Lung (tissue), 11 donors: ENCODE measurements at regions not wholly inside any gene's neighbourhood (a gene's known extent, or its start where the extent isn't known, plus 50 kb on each side); places are given as distances from the start of the nearest gene placed in this dataset.

Experiments
- ATAC-seq: fragments of 200-7000 bp; cut with Tn5 transposase; one replicate; pipeline ENCODE4 v1.9.1; 2020; ENCODE audit warnings: moderate number of reproducible peaks; ENCODE audit not compliant: insufficient read depth, low FRiP score
- DNase-seq, 3 donors: peaks; one replicate each; pipeline ENCODE4 v3.0.0-alpha.2; 2013 to 2017
- H3K27ac ChIP-seq, 2 donors: one replicate each; pipeline ENCODE4 v1.5.1; 2013; ENCODE audit warnings: mild to moderate bottlenecking in 2 of 2, moderate library complexity in 2 of 2, control low read depth in 1 of 2, inconsistent platforms in 1 of 2, low read depth in 1 of 2, low read length in 1 of 2
- H3K27me3 ChIP-seq, 3 donors: one replicate each; pipeline ENCODE4 v1.5.1; 2013; ENCODE audit warnings: low read length in 2 of 3; ENCODE audit not compliant: control insufficient read depth in 3 of 3, insufficient read depth in 3 of 3
- H3K36me3 ChIP-seq, 4 donors: one replicate each; pipeline ENCODE4 v1.5.1; 2013; ENCODE audit warnings: low read length in 4 of 4, mild to moderate bottlenecking in 1 of 4, moderate library complexity in 1 of 4; ENCODE audit not compliant: control insufficient read depth in 4 of 4, insufficient read depth in 4 of 4
- H3K4me1 ChIP-seq, 5 donors: one replicate each; pipeline ENCODE4 v1.5.1; 2013; ENCODE audit warnings: low read length in 5 of 5, mild to moderate bottlenecking in 2 of 5, moderate library complexity in 1 of 5; ENCODE audit not compliant: control insufficient read depth in 5 of 5, insufficient read depth in 5 of 5
- H3K4me3 ChIP-seq: one replicate; pipeline ENCODE4 v1.5.1; 2013; ENCODE audit warnings: mild to moderate bottlenecking, control low read depth, moderate library complexity
- H3K9ac ChIP-seq, 2 donors: one replicate each; pipeline ENCODE4 v1.5.1; 2013; ENCODE audit warnings: low read length in 2 of 2, control low read depth in 1 of 2; ENCODE audit not compliant: insufficient read depth in 1 of 2
- H3K9me3 ChIP-seq, 4 donors: one replicate each; pipeline ENCODE4 v1.5.1; 2013; ENCODE audit warnings: low read length in 3 of 4, mild to moderate bottlenecking in 1 of 4, moderate library complexity in 1 of 4; ENCODE audit not compliant: control insufficient read depth in 4 of 4, insufficient read depth in 3 of 4
- CTCF ChIP-seq: IDR thresholded peaks from 2 replicates; pipeline ENCODE4 v1.5.1; 2012; ENCODE audit warnings: mild to moderate bottlenecking; ENCODE audit errors: control extremely low read depth, extremely low read depth
- WGBS, 2 donors: extraction: QIAGEN DNeasy Blood & Tissue Kit; methylation state at CpG; one replicate each; pipeline ENCODE4 v1.1.7; 2013; 5-methylcytosine and 5-hydroxymethylcytosine counted together
- donor health status: control.
- donor health status: control.
- donor health status: Bipolar disorder and iron deficiency.
- donor health status: healthy.
- donor health status: DM: yes; HTN: yes; CAD: no.

GRCh38 chr20:10802236-10802635 is 128.4 kb upstream of the JAG1 start:
- Histone ChIP-seq H3K4me1 (peaks cover 0 to 7% (median 0%) of the 10 kb centered on the region in 5 donors), H3K4me3 (no peak overlapping the region), H3K27me3 (no peaks in the 10 kb centered on the region), H3K9ac (no peak overlapping the region), H3K36me3 (no peaks in the 10 kb centered on the region), H3K9me3 (no peaks in the 10 kb centered on the region), H3K27ac (no peak overlapping the region)
- DNase-seq = no peak
- TF ChIP-seq CTCF = no peak
- ATAC-seq = no peak
- 66 to 96% methylated on average over 3 of the region's 3 CpGs for WGBS, 2 donors

GRCh38 chr20:10805764-10806163 is 132.0 kb upstream of the JAG1 start:
- Histone ChIP-seq H3K4me1 (peaks cover 0 to 7% (median 0%) of the 10 kb centered on the region in 5 donors), H3K36me3 (no peaks in the 10 kb centered on the region), H3K27me3 (no peaks in the 10 kb centered on the region), H3K4me3 (no peak overlapping the region), H3K9me3 (no peaks in the 10 kb centered on the region), H3K9ac (no peak overlapping the region), H3K27ac (no peak overlapping the region)
- TF ChIP-seq CTCF = no peak
- DNase-seq = peak in 1 of 3 donors; percentile 32
- 53 to 73% methylated on average over 7 of the region's 7 CpGs for WGBS, 2 donors
- no peak for ATAC-seq

GRCh38 chr20:10806539-10806938 is 132.7 kb upstream of the JAG1 start:
- Histone ChIP-seq H3K4me1 (peaks cover 0 to 7% (median 0%) of the 10 kb centered on the region in 5 donors), H3K9ac (no peak overlapping the region), H3K27ac (peak overlapping the region in 1 of 2 donors; percentile 65), H3K36me3 (no peaks in the 10 kb centered on the region), H3K9me3 (no peaks in the 10 kb centered on the region), H3K4me3 (no peak overlapping the region), H3K27me3 (no peaks in the 10 kb centered on the region)
- ATAC-seq = no peak
- no peak for DNase-seq
- TF ChIP-seq CTCF = no peak
- WGBS, 2 donors = 53 to 59% methylated on average over 3 of the region's 3 CpGs

GRCh38 chr20:10807013-10807412 is 133.2 kb upstream of the JAG1 start:
- Histone ChIP-seq H3K4me1 (peaks cover 0 to 7% (median 0%) of the 10 kb centered on the region in 5 donors), H3K9me3 (no peaks in the 10 kb centered on the region), H3K27me3 (no peaks in the 10 kb centered on the region), H3K4me3 (no peak overlapping the region), H3K27ac (no peak overlapping the region), H3K9ac (no peak overlapping the region), H3K36me3 (no peaks in the 10 kb centered on the region)
- no peak for TF ChIP-seq CTCF
- no peak for ATAC-seq
- 85 to 86% methylated on average over 1 of the region's 1 CpG for WGBS, 2 donors
- DNase-seq = no peak
